NCI-H82 treated with DMSO at 0.1 percent for 48 hours (cell line): ENCODE measurements at regions not wholly inside any gene's neighbourhood (a gene's known extent, or its start where the extent isn't known, plus 50 kb on each side); places are given as distances from the start of the nearest gene placed in this dataset.
"Not testable (repeated sequence)": the region's sequence is repeated elsewhere in the genome, so short reads cannot be mapped to it uniquely, and the experiment has no call there.

Source experiments
- DNase-seq: peaks from one replicate; lab custom pipeline; 2025; ENCODE audit not compliant: unreplicated experiment; lab: John Stamatoyannopoulos, UW

DNA sequence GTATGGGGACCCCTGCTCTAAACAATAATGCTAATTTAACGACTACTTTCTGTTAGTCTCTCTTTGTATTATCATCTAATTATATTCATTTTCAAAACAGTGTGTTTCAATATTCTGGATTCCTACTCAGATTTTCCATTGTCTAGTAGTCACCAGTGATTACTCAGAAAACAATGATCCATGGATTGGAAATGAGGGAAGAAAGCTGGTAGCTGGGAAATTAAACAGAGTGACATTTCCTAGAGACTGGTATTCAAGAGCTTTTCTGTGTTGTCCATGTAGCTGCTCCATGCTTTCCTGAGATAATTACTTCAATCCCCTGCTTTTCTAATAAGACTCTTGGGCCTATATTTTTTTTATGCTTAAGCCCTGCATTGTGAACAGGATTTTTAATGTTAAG lies 1862.1 kb upstream of the C9orf72 start:
- no peak for DNase-seq

DNA sequence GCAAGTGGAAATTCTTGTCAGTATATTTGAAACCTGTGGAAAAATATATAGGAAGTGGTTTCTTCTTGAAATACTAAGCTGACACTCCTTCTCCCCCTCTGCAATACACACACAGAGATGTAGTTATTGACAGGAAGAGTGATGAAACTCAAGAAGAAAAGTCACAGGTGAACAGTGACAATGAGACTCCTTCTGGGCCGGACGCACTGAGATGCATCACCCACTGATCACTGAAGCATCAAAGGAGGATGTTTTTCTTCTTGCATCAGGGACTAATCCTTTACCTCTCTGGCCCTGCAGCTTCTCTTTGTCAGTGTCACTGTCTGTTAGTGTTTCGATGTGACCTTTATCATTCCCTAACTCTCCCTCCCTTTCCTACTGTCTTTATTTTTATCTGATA lies 1864.2 kb upstream of the C9orf72 start:
- no peak for DNase-seq

DNA sequence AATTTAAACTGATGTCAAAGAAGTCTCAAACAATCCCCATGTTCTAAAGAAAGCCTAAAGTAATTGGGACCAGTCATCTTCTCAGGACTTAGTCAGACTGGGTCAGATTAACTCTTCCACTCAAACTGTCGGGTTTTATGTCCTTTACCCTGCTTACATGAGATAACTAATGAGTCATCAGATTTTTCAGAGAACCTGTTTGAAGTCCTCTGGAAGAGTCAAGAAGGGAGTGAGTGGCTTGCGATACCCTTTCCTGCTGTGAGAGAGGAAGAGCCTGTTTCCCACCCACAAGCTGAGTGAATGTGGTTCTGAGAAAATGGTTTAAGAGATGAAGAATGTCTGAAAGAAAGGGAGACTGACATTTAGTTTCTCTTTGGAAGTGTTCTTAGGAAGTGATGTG lies 1866.7 kb upstream of the C9orf72 start:
- no peak for DNase-seq

DNA sequence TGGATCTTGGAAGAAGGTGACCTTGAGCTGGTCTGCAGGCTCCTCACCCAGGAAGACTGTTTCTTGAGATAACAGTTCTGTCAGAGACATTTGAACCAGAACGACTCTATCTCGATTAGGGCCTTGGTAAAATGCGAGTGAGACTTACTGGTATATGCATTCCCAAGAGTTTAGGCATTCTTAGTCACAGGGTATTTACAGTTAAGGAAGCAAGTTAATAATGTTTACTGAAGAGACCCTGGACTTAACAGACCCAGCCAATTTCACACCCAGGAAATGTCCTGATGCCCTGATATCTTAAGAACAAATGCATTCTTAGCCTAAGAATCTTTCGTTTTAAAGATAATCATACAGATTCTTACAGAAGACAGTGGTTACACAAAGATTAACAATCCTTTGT lies 1867.2 kb upstream of the C9orf72 start:
- DNase-seq = no peak

DNA sequence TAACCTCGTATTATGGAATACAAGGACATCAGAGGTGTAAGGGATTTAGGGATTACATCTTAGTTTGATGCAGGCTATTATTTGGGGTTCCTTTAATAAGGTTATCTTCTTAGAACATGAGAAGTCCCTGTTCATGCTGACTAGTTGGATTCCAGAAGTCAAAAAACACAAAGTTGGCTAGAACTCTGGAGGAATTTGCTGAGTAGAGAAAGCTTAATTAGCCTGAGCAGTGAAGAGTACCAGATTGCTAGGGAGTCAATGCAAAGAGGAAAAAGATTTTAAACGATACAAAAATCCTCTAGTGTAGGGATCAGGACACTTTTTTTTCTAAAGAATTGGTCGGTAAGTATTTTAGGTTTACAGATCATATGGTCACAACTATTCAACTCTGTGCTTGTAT lies 1872.5 kb upstream of the C9orf72 start:
- DNase-seq = no peak

DNA sequence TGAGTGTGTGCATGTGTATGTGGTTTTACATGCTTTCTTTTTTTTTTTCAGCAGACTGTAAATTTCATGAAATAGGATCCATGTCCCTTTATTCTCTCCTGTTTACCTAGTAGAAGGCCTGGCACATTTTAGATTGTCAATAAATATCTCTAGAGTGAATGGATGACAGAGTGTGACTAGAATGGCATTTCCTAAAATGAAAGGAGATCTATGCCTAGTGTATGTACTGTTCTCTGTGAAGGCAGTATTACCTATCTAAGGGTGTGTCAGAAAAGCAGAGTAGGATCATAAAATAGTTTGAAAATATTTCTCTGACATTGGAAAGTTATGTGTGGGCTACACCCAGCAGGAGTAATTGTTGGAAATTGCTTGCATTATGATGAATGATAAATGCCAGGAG lies 1876.0 kb upstream of the C9orf72 start:
- DNase-seq = no peak

DNA sequence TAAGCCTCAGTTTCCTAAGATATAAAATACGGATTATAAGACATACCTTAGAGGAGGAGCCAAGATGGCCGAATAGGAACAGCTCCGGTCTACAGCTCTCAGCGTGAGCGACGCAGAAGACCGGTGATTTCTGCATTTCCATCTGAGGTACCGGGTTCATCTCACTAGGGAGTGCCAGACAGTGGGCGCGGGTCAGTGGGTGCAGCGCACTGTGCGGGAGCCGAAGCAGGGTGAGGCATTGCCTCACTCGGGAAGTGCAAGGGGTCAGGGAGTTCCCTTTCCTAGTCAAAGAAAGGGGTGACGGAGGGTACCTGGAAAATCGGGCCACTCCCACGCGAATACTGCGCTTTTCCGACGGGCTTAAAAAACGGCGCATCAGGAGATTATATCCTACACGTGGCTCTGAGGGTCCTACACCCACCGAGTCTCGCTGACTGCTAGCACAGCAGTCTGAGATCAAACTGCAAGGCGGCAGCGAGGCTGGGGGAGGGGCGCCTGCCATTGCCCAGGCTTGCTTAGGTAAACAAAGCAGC lies 1877.1 kb upstream of the C9orf72 start:
- DNase-seq = not testable (repeated sequence)

DNA sequence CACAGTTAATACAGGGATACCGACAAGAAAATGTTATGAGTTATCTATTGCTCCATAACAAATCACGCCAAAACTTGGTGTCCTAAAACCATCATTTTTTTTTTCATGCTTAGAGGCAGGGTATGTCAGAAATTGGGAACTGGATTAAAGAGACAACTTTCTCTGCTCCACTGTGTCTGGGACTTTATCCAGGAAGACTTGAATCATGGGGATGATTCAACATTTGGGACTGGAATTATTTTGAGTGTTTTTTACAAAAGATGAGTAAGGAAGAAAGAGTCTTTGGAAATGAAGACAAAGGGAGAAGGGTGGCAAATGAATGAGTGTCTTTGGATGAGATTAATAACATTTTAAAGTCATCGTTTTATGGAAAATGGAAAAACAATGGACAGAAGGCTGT lies 1883.7 kb upstream of the C9orf72 start:
- no peak for DNase-seq

DNA sequence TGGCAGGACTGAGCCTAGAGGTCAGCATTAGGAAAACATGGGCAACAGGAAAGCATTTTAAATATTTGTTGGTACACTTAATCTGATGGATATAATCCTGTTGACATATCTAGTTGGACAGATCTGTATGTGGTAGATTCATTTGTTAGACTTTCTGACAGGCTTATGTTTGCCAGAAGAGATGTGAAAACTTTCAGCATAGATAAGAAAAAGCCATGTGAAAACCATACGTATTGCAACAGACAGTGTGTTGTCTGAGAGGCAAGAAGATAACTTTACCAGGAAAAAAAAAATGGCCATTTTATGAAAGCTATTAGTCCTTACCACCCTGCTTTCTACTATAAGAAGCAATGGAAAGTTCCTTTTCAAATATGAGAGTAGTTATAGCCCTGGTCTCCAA lies 1902.2 kb upstream of the C9orf72 start:
- no peak for DNase-seq

DNA sequence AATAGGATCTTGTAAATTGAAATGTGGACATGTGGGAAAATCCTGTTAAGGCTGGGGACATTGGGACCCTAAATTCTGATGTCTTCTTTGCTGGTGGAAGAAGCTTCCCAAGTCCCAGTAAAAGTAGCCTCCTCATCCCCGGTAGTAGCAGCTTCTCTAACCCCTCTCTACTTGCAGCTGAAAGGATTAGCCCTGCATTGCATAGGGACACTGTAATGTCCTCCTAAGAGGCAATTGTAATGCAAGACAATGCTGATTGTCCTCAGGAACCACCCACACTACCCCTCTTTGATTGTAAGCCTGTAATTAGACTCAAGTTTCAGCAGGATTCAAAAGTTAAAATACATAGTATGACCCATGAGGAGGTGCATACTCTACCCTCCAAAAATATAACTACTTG lies 1938.4 kb upstream of the C9orf72 start:
- DNase-seq = no peak

DNA sequence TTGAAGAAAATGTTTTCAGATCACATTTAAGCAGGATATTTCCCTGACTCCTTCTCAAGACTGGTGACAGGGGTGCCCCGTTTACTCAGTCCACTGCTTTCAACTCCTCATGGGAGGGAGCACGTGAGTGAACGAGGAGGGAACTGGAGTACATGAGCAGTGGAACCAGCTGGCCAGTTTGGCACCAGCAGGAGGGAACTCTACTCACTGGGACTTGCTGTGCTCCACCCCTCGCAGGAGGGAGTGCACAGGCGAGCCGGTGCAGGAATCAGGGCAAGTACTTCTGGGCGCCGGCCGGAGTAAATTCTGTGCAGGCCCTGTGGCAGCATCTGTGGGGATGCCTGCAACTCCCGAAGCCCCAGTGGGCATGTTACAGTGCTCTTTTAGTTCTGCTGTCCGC lies 1941.1 kb upstream of the C9orf72 start:
- no peak for DNase-seq

DNA sequence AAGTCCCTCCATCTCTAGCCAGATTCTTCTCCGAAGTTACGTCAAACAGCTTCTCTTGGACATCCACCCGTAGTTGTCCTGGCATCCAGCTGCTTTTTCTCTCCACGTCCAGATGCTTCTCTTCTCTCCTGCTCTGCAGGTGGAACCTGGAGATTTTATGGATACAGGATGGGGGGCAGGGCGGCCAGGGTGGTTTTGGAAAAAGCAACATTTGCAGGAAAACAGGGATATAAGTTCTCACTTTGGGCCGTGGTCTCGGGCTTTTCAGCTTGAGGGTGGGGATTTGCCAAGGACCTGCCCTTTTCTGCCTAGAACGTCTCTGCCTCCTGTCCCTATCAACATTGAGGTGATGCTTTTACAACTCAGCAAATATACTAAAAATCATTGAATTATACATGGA lies 1941.6 kb upstream of the C9orf72 start:
- DNase-seq = no peak

DNA sequence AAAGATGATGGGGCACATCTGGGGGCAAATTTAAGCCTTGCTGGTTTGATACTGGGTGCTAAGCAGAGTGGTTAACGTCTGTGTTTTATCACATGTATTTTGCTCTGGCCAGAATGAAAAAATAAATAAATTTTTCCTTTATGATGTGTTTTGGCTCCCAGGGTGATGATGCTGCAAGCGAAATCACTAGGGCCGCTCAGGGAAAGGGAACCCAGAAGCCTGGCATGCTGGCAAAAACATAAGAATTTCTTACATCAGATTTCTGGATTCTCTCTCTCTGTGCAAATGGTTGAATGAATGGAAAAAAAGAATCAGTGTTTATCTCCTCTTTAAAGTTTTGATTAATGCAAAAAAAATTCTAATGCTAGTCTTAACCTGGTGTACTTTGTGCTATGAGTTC lies 1975.2 kb upstream of the C9orf72 start:
- DNase-seq = no peak

DNA sequence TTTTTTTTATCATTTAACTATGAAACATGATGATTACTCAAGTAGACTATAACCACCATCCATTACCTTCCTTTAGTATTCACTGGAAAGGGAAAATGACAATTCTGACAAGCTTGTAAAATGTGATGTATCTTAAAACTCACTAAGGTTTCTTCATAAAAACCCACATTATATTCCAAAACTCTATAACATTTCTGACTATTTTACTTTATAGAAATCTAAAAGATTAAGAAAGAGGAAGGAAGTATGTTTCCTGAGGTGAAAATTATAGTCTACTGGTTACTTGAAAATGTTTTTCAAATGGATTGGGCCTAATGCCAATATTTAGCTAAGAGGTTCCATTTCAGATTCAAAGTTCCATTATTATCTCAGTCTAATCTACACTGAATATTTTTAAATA lies 1982.2 kb upstream of the C9orf72 start:
- DNase-seq = no peak

DNA sequence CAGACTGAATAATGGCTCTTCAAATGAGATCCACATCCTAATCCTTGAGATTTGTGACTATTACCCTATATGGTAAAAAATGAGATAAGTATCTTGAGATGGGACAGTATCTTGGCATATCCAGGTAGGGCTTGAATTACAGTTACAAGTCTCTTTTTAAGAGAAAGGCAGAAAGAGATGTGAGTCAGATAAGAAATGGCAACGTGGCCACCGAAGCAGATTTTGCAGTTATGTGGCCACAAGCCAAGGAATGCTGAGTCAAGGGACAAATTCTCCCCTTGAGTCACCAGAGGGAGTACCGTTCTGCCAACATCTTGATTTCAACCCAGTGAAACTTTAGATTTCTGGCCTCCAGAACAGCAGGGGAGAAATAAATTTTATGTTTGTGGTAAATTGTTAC lies 1983.0 kb upstream of the C9orf72 start:
- no peak for DNase-seq

DNA sequence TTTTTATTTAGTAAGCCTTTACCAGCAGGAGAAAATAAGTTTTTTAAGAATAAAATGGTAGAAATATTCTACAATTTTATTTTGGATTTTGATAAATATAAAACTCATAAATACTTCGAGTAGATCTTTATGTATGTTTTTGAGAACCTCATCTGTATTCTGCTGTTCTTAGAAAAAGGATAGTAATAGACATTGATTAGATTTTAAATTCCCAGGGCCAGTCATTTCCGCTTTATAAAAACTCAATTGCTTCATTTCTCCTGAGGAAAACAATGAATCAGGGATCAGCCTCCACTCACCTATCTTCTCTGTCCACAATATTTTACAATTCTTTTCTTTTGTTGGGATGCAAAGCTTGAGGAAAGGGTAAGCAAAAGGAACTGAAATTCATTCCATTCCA lies 1983.5 kb upstream of the C9orf72 start:
- DNase-seq = no peak

DNA sequence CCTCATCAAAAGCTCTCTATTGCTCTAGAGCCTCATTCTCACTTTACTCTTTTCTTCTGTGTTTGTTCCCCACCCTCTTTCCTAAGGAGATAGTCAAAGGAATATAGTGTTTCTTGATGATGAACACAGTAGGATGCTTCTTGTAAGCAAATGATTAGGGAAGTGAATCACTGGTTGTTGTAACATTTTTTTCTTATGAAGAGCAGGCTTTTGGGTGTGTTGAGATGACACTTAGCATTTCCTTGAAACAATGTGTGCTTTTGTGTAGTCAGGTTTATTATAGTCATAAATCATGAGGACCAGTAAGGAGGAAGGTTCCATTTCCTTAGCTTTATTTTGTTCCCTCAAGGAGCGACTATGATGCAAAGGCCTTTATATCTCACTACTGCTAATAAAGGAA lies 1991.3 kb upstream of the C9orf72 start:
- DNase-seq = no peak

DNA sequence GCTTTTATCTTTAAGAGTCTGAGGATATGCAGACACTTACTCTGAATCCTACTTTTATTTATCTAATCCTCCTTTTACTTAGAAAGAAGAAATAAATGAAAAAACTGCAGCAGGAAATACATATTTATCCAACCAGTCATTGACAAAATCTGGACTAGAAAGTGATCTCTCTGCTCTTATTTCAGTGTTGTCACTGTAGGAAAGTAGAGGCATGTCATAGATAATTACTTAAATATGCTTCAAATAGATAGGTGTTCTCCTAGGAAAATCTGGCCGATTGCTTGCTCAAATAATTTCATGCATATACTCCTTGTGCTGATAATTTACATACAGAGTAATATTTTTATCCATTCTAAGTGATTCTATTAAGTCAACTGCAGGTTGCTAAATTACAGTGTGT lies 2001.9 kb upstream of the C9orf72 start:
- no peak for DNase-seq

DNA sequence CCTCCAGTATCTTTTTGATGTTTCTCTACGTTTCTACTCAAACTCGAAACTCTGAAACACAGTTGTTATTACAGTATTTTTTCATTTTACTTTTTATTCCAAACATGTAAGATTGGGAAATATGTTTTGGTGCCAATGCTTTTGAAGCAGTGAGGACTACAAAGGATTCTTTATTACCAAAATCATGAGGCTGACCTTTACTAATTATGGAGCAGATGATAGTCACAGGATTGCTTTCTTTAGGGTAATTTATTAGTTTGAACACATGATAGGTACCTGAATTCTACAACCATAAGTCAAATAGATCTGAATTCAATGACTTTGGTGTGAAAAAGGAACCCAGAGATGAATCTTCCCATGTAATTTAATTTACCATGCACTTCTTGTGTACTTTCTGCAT lies 2015.1 kb upstream of the C9orf72 start:
- no peak for DNase-seq

DNA sequence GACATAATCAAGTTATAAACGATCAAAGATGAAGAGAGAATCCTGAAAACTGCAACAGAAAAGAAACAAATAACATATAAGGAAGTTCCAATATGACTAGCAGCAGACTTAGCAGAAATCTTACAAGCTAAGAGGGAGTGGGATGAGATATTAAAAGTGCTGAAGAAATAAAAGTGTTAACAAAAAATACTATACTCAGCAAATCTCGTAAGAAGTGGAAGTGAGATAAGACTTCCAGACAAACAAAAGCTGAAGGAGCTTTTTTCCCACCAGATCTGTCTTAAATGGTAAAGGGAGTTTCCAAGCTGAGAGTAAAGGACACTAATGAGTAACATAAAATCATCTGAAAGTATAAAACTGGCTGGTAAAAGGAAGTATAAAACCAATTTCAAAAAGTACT lies 2036.0 kb upstream of the C9orf72 start:
- DNase-seq = no peak

DNA sequence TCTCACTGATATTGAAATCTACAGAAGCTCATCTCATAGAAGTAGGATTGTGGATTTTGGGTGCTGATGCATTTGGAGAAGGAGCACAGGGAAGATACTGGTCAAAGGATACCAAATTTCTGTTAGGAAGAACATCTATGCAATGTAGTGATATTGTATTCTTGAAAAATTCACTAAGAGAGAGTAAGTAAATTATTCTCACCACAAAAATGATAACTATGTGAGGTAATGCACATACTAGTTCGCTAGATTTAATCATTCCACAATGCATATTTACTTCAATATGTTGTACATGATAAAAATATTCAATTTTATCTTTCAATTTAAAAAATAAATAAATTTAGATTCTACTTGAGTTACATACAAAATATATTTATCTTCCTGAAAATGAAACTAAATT lies 2040.5 kb upstream of the C9orf72 start:
- DNase-seq = no peak

DNA sequence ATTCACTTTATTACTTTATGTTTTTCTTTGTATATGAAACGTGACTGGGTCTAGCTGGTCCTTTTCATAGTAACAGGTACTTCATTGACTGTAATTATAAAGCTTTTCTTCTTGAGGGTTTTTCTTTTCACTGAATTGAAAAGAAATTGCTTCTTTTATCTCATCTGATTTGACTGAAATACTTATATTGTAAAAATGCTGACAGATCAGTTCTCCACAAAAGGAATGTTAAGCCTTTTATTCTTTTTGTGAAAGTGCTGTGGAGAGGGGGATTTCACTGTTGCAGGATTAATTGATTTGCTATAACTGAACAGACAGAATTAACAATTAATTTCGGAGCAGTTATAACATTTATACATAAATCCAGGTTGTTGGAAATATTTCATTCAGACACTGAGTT lies 2043.6 kb upstream of the C9orf72 start:
- DNase-seq = no peak

DNA sequence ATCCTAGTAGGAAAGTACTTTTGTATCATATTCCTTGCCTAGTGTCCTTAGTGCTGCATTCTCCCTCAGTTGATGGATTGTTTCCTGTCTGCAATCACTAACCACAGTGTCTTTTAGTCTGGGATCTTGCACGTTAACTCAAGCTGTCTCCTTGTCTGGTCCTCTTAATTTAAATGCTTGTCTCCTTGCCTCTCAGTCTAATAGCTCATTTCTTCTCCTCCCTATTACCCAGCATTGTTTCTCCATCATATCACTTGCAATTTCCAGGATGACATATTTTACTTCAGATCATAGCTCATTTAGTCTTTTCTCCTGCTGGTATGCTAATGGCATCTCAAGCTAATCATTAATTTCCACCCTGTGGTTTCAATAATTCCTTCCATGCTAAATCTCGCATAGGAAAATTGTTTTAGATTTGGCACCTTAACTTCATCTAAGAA lies 2052.0 kb upstream of the C9orf72 start:
- no peak for DNase-seq

DNA sequence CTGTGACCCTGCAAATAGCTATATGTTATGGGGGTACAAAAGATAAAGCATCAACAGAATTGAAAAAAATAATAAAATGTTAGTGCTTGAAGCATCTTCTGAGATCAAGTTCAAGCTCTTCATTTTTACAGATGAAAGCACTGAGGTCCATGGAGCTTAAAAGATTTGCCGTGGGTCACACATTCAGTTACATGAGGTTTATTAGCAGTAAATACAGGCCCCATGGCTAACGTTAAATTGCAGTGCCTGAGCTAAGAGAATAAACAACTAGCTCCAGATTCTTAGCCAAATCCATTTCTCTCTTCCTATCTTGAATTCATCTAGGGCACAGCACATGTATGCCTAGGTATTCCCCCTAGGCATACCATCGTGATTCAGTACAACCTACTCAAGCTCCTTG lies 2052.7 kb upstream of the C9orf72 start:
- no peak for DNase-seq
